Activated CD4-positive, alpha-beta T cell treated with anti-CD3 and anti-CD28 coated beads, Interleukin-2, amount 50 U/mL, for 16 hours (primary cell): ENCODE measurements at regions not wholly inside any gene's neighbourhood (a gene's known extent, or its start where the extent isn't known, plus 50 kb on each side); places are given as distances from the start of the nearest gene placed in this dataset.
"Not testable (repeated sequence)": the region's sequence is repeated elsewhere in the genome, so short reads cannot be mapped to it uniquely, and the experiment has no call there.

Experiments used
- DNase-seq: peaks from one replicate; pipeline ENCODE4 v3.0.0-alpha.2; 2020

- DNase-seq, result not testable (repeated sequence)
Measured at GRCh38 chr1:194858811-194859480, 1672.5 kb upstream of the B3GALT2 start.

GRCh38 chr1:194857413-194857812 is 1671.0 kb upstream of the B3GALT2 start:
- no peak for DNase-seq

- DNase-seq, result no peak
Measured at GRCh38 chr1:194848846-194849245, 1662.4 kb upstream of the B3GALT2 start.

DNA sequence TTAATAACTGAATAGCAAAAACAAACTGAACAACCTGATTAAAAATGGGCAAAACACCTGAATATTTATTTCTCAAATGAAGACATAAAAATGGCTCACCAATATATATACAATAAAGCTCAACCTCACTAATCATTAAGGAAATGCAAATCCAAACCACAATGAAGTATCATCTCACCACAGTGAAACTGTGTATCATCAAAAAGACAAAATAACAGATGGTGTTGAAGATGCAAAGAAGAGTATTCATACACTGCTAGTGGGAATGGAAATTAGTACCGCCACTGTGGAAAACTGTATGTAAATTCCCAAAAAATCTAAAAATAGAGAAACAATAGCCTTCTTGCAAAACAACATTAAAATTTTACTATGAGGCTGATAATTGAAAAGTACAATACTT is 1660.1 kb upstream of the B3GALT2 start:
- DNase-seq, result no peak

DNA sequence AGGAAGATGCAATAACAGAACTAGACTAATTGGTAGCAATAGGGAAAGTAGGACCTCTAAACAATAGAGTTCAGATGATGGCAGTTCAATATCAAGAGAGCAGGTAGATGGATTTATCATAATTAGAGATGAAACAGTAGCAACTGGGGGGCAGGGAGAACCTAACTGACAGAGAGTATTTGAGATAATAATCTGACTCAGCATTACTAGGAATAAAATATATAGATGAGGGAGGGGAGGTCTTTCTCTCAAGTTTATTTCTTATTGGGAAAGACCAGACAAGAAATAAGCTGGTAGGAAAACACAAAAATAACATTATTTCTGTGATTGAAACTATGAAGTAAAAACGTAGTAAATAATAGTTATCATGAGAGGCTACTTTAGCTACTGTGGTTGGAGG is 1656.7 kb upstream of the B3GALT2 start:
- no peak for DNase-seq

GRCh38 chr1:194833111-194833510 is 1646.7 kb upstream of the B3GALT2 start:
- no peak for DNase-seq

GRCh38 chr1:194831595-194831994 is 1645.2 kb upstream of the B3GALT2 start:
- DNase-seq, result not testable (repeated sequence)

DNA sequence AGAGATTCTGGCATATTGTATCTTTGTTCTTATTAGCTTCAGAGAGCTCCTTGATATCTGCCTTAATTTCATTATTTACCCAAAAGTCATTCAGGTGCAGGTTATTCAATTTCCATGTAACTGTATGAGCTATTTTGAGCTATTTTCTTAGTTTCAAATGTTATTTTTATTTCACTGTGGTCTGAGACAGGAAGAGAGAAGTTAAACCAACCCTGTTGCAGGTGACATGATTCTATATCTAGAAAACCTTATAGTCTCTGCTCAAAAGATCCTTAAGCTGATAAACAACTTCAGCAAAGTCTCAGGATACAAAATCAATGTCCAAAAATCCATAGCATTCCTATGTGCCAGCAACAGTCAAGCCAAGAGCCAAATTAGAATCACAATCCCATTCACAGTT is 1644.0 kb upstream of the B3GALT2 start:
- DNase-seq, result no peak

DNA sequence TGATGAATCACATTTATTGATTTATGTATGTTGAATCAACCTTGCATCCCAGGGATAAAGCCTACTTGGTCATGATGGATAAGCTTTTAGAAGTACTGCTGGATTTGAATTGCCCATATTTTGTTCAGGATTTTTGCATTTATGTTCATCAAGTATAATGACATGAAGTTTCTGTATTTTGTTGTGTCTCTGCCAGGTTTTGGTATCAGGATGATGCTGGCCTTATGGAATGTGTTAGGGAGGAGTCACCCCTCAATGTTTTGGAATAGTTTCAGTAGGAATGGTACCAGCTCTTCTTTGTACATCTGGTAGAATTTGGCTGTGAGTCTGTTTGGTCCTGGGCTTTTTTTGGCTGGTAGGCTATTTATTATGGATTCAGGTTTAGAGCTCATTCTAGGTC is 1643.1 kb upstream of the B3GALT2 start:
- DNase-seq, result no peak

DNA sequence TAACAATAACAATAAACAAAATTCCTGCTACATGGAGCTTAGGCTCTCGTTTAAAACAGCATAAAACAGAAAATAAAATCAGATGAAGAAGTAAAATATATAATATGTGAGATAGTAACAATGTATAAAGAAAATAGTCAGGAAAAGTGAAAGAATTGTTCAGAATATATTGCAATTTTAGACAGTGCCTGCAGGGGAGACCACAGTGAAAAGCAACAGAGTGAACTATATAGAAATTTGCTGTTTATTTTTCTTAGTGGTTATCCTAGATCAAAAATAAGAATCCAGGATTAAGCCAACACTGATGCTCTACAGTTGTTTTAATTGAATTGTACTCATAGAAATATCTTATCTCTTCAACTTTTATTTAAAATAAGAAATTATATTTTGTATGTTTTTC is 1639.0 kb upstream of the B3GALT2 start:
- no peak for DNase-seq

DNA sequence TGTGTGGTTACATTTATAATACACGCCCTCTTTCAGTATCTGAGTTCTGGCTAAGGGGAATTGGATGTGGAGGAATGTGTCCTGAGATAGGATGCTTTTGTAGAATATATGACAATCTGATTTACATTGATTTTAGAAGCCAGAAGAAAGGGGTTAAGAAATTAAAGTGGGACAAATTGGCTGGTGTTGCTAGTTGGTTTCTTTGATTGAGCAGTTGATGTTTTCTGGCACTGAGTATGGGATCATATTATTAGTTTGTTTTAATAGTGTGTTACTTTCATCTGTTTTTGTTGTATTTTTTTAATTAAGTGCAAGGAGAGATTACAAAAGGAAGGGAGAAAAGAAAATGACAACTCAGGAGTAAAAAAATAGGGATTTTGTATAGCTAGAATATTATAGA is 1634.7 kb upstream of the B3GALT2 start:
- DNase-seq, result no peak

DNA sequence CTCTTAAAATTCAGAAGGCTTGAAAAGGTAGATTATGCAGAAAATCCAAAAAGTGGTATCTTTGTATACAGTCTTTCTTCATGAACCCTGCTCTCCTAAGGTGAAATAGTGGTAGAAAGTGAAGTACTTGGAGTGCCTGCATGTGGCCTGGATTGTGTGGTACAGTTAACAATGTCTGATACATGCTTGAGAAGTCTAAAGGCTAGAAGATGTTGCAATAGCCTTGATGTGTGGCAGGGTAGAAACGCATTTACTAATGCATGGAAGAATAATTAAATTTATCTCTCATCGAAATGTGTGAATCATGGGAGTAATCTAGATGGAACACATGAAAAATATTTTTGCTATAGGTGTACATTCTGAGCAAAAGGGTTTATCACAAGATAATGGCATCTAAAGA is 1632.3 kb upstream of the B3GALT2 start:
- no peak for DNase-seq

DNA sequence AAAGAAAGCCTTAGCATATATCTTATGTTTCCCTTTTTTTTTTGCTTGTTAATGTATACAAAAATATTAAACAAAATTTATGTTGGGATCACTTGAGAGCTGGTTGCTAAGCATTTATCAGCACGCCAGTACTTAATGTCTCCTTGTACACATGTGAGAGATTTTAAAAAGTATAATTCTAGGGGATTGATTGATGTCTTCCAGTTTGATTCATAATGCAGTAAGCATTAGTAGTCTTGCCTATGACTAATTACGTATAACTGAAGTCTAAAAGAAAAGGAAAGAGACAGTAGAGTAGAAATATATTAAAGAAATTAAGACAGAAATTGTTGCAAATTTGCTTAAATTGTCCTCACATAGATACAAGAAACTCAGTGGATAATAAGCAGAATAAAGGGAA is 1630.4 kb upstream of the B3GALT2 start:
- no peak for DNase-seq

DNA sequence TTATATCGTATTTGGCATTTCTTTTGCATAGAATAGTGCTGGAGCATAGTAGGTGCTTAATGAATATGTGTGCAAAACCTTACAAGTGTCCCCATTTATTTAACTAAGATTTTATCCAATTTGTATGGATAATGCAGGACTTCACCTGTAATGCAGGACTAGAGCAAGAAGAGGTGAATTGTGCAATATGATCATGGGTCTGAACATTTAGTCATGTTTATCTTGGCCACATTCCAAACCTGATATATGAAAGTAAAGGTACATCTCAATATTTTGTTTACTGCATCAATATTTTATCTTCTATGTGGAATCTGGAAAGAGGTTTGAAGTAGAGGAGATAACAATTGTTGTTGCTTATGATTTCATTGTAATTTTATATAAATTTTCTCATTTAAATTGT is 1626.7 kb upstream of the B3GALT2 start:
- no peak for DNase-seq

GRCh38 chr1:194809665-194810064 is 1623.3 kb upstream of the B3GALT2 start:
- DNase-seq, result no peak

DNA sequence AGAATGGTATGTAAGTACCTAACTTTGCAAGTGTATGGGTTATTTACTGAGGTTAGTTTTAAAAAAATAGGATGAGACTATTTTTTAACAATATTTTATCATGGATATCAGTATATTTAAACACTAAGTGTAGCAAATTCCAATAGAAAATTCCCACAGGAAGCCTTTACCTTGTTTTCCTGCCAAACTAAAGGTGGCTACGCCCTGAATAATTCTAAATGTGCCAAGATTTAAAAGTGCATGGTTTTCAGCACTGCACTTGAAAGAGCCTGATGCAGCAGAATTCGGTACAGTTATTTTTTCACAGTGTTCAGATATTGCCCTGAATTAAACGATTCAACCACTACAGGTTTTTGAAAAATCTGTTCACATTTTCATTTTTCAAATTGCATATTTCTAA is 1622.8 kb upstream of the B3GALT2 start:
- DNase-seq, result no peak

GRCh38 chr1:194807530-194808220 is 1621.3 kb upstream of the B3GALT2 start:
- DNase-seq, result no peak

DNA sequence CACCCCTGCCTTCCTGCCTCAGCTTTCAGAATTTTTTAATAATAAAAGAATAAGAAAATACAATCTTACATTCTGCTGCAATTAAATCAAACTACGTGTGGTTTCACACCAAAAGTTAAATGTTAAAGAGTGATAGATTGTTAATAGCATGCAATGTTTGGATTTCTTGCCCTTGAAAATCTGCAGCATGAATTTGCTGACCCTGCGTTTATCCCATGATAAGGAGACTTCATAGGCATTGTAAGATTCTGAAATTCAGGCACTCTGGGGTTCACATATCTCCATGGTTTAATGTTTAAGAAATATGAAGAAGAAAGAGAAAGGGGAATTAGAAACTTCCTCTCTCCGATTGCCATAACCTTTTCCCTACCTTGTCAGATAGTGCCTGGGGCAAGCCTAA is 1616.2 kb upstream of the B3GALT2 start:
- no peak for DNase-seq

DNA sequence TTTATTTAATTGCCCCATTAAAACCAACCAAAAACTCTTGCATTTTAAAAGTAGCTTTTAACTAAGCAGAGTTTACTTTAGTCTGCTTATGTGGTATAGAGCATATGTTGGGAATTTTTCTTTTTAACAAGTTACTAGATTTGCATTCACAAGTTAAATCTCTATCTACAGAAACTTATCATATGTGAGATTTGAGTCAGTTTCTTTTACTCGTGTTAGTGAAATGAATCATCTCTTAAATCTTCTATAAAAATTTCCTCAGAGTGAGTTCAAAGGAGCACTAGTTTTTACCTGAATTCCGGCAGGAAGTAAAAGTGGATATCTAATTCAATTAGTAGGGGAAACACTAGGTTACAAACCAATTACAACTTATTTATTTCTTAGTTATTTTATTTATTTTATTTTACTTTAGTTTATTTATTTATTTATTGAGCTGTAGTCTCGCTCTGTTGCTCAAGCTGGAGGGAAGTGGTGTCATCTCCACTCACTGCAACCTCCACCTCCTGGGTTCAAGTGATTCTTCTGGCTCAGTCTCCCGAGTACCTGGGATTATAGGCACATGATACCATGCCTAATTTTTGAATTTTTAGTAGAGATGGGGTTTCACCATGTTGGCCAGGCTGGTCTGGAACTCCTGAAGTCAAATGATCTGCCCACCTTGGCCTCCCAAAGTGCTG is 1609.6 kb upstream of the B3GALT2 start:
- no peak for DNase-seq

- DNase-seq, result no peak
Measured at GRCh38 chr1:194787001-194787400, 1600.6 kb upstream of the B3GALT2 start.

DNA sequence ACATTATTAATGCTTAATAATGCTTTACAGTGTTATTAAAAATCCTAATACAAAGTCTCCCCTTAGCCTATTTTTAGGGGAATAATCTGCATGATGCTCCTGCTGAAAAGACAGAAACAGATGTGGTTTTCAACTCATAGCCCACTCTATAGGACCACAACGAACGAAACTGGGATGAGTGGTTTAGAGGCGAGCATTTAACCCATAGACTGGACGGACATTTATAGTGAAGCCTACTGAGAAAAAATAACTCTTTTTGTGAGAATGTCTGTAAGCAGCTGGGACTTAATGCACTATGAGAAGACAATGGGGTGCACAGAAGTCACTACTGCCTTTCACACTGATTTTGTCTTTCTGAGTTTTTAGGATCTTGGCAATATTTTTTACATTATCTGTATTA is 1599.6 kb upstream of the B3GALT2 start:
- DNase-seq, result no peak

GRCh38 chr1:194776657-194777056 is 1590.2 kb upstream of the B3GALT2 start:
- DNase-seq, result no peak

DNA sequence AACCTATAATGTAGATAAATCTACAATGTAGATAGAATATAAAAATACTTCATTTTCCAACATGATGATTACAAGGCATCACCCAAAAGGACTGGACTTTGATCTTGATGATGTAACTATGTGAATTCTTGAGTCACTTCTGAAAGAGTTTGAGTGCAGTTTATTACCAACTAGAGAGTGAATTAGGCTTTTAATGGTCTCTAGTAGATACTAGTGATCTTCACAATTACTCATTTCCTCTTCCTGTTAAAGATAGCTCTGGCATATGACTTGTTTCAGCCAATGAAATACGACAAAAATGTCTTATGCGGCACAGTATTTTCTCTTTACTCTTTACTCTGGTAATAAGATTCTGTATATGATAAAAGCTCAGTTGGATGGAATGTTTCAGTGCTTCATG is 1588.1 kb upstream of the B3GALT2 start:
- no peak for DNase-seq

DNA sequence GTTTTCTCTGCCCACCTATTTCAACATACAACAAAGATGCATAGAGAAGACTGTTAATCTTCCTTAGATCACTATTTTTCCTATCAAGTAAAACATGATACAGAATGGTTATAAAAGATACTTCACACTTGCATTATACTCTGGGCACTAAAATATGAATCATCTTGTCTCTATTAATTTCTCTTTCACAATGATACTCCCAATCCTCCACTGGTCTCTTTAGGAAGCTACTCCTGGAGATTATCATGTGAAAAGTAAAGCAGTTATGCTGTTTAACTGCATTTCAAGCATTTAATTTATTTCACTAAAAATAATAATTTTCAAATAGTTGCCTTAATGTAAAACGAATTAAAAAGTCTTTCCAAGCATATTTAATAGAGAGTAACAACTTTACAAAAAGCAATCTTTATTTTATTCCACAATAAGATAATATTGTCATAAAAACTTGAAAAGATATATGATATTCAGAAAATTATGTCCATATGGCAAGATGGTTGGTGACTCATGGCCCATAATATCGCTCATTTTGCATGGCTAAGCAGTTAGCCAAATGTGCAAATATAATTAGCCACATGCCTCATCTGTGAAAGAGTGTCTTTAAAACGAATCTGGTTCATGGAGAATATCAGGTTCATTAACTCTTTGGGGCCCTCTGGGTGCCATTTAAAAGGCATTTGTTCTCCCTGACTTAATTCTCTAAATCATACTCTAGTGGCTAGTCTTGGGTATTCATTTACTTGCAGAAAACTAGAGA is 1569.0 kb upstream of the B3GALT2 start:
- DNase-seq, result no peak
